ENCODE measurements at regions not wholly inside any gene's neighbourhood (a gene's known extent, or its start where the extent isn't known, plus 50 kb on each side); places are given as distances from the start of the nearest gene placed in this dataset.

DNA sequence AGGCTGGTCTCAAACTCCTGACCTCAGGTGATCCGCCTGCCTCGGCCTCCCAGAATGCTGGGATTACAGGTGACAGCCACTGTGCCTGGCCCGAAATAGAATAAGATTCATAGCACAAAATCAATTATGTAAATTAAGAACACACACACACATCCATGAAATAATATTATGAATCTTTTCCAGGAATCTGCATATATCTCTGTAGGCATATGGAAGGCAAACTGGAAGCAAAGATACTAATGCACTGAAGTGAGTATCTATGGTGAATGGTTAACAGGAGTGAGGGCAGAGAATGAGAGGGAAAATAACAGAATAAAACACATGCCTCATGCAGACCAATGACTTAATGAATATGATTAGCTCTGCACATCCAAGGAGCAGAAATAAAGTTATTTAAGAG lies 61.6 kb upstream of the ATP2B4 start:
- TF ChIP-seq POLR2A (IDR thresholded peaks at IDR 0.05): no peak
- no peak for TF ChIP-seq CTCF (IDR thresholded peaks at IDR 0.05)

Data from uterus (tissue), 2 donors.